NCI-H2107 (cell line): ENCODE measurements at regions not wholly inside any gene's neighbourhood (a gene's known extent, or its start where the extent isn't known, plus 50 kb on each side); places are given as distances from the start of the nearest gene placed in this dataset.

Experiments used
- DNase-seq: peaks from one replicate; lab custom pipeline; 2025; lab: John Stamatoyannopoulos, UW

DNA sequence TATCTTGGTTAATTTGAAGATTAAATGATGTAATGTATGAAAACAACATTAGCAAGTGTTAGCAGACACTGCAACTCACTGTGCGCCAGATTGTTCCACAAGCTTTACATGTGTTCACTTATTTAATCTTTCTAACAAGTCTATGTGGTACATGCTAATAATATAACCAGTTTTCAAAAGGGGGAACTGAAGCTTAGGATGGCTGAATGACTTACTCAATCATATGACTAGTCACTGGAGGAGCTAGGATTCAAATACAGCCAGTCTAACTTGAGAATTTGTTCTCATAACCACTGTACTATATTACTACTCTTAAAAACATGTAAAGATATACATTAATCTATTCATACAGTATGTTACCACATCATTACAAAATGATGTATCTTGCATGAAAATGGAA lies 60.5 kb upstream of the LRIG3 start:
- no peak for DNase-seq

DNA sequence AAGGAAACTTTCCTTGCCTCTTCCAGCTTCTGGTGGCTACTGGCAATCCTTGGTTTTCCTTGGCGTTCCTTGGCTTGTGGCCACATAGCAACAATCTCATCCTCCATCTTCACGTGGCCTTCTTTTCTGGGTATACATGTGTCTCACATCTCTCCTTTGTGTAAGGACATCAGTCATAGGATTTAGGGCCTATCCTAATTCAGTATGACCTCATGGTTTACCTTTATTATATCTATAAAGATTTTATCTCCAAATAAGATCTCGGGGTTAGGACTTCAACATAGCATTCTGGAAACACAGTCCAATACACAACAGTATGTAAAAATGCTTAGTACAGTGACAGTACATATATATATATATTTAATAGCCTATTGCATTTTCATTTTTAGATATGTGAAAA lies 58.4 kb upstream of the LRIG3 start:
- no peak for DNase-seq

DNA sequence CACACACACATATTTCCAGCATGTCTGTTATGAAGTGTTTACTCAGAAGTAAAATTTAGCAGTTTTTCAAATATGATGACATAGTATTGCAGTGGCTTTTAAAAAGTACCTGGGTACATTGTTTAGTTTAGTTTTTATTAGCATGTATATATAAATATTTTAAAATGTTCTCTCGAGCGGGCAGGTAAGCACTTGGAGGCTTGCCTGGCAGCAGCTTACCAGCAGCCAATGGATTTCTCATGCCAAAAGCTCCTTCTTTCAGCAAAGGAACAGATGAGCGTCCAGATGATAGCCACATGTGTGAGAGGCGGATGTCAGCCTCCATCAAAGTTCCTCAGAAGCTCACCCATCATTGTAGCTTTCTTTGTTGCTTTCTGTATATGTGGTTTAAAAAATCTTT lies 57.2 kb upstream of the LRIG3 start:
- no peak for DNase-seq

DNA sequence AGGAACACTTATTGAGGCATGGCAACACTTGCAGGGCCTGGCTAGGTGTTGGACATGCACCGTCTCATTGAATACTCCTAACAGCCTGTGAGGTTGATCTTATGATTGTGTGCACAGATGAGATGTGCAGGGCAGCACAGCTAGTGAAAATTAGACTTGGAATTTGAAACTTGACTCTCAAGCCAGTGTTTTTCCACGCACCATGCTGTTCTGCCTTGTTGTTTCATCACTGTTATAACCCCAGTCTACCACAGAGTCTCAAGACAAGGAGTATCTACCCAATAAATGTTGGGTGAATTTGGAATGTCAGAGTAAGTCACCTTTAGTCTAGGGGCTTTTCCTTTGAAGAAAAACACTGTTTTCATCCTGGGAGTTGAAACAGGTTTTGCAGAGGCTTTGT lies 55.8 kb upstream of the LRIG3 start:
- DNase-seq = no peak
